ENCODE measurements at regions not wholly inside any gene's neighbourhood (a gene's known extent, or its start where the extent isn't known, plus 50 kb on each side); places are given as distances from the start of the nearest gene placed in this dataset.
"Not testable (repeated sequence)": the region's sequence is repeated elsewhere in the genome, so short reads cannot be mapped to it uniquely, and the experiment has no call there.

- no peak for DNase-seq (ENCODE audit: low read depth in 1 of 2, low spot score in 1 of 2)
Observed at GRCh38 chr2:128606837-128607236, 288.2 kb upstream of the HS6ST1 start.

GRCh38 chr2:128607440-128607839, 288.8 kb upstream of the HS6ST1 start:
- DNase-seq (ENCODE audit: low read depth in 1 of 2, low spot score in 1 of 2): no peak

- no peak for DNase-seq (ENCODE audit: low read depth in 1 of 2, low spot score in 1 of 2)
Observed at GRCh38 chr2:128607911-128608506, 289.3 kb upstream of the HS6ST1 start.

GRCh38 chr2:128608921-128609880, 290.5 kb upstream of the HS6ST1 start:
- DNase-seq (ENCODE audit: low read depth in 1 of 2, low spot score in 1 of 2): no peak

GRCh38 chr2:128610496-128610895, 291.8 kb upstream of the HS6ST1 start:
- no peak for DNase-seq (ENCODE audit: low read depth in 1 of 2, low spot score in 1 of 2)

GRCh38 chr2:128611421-128612320, 293.0 kb upstream of the HS6ST1 start:
- no peak for DNase-seq (ENCODE audit: low read depth in 1 of 2, low spot score in 1 of 2)

GRCh38 chr2:128612628-128613027, 294.0 kb upstream of the HS6ST1 start:
- DNase-seq (ENCODE audit: low read depth in 1 of 2, low spot score in 1 of 2): no peak

- no peak for DNase-seq (ENCODE audit: low read depth in 1 of 2, low spot score in 1 of 2)
Observed at GRCh38 chr2:128613351-128613750, 294.7 kb upstream of the HS6ST1 start.

GRCh38 chr2:128613876-128614275, 295.2 kb upstream of the HS6ST1 start:
- no peak for DNase-seq (ENCODE audit: low read depth in 1 of 2, low spot score in 1 of 2)

- not testable (repeated sequence) for DNase-seq (ENCODE audit: low read depth in 1 of 2, low spot score in 1 of 2)
Observed at GRCh38 chr2:128614907-128615306, 296.2 kb upstream of the HS6ST1 start.

- no peak for DNase-seq (ENCODE audit: low read depth in 1 of 2, low spot score in 1 of 2)
Observed at GRCh38 chr2:128615571-128615970, 296.9 kb upstream of the HS6ST1 start.

GRCh38 chr2:128617029-128617590, 298.4 kb upstream of the HS6ST1 start:
- no peak for DNase-seq (ENCODE audit: low read depth in 1 of 2, low spot score in 1 of 2)

- no peak for DNase-seq (ENCODE audit: low read depth in 1 of 2, low spot score in 1 of 2)
Observed at GRCh38 chr2:128617661-128618060, 299.0 kb upstream of the HS6ST1 start.

- DNase-seq (ENCODE audit: low read depth in 1 of 2, low spot score in 1 of 2): no peak
Observed at GRCh38 chr2:128618642-128619041, 300.0 kb upstream of the HS6ST1 start.

- no peak for DNase-seq (ENCODE audit: low read depth in 1 of 2, low spot score in 1 of 2)
Observed at GRCh38 chr2:128619471-128620325, 301.0 kb upstream of the HS6ST1 start.

- no peak for DNase-seq (ENCODE audit: low read depth in 1 of 2, low spot score in 1 of 2)
Observed at GRCh38 chr2:128621074-128621473, 302.4 kb upstream of the HS6ST1 start.

GRCh38 chr2:128622371-128622770, 303.7 kb upstream of the HS6ST1 start:
- no peak for DNase-seq (ENCODE audit: low read depth in 1 of 2, low spot score in 1 of 2)

- DNase-seq (ENCODE audit: low read depth in 1 of 2, low spot score in 1 of 2): no peak
Observed at GRCh38 chr2:128622955-128623620, 304.4 kb upstream of the HS6ST1 start.
